ENCODE measurements at regions not wholly inside any gene's neighbourhood (a gene's known extent, or its start where the extent isn't known, plus 50 kb on each side); places are given as distances from the start of the nearest gene placed in this dataset.

- TF ChIP-seq CTCF (IDR thresholded peaks at IDR 0.05) (no peak), POLR2A (IDR thresholded peaks at IDR 0.05) (no peak)
These were observed 80.0 kb downstream of the S1PR1 start for GRCh38 chr1:101316799-101317198.

Data from heart left ventricle (tissue), 13 donors.